ENCODE measurements at regions not wholly inside any gene's neighbourhood (a gene's known extent, or its start where the extent isn't known, plus 50 kb on each side); places are given as distances from the start of the nearest gene placed in this dataset.

DNA sequence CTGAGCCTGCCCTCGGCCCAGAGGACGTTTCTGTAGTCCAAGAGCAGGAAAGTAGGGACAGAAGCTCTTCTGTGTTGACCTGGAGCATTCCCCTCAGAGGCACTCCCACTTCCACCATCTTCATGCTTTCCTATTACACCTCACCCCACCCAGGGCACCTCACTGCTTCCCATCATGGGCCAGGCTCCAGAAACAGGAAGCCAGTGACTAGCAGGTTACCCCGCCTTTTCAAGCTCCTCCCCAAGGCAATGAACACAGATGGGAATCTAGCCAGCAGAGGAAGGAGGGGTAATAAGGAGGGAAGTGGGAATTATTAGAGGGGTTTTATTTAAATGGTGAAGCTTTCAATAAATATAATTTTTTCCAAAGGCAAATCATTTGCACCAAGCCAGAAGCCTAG, 308.8 kb upstream of the MGAT5 start:
- intact Hi-C loops (cut with DNase I; ENCODE audit: low total_unique reads) (no loop called here), in situ Hi-C loops (cut with MboI; ENCODE audit: low pct_ligation_motif_present in 1 of 4, low pct_unique_long_range_greater_than_20kb in 1 of 4, low sequenced_read_pairs in 3 of 4) (no loop called here)
- Histone ChIP-seq H3K4me1 (no peaks in the 10 kb centered on the region), H3K27me3 (no peaks in the 10 kb centered on the region), H3K4me3 (no peak overlapping the region), H3K36me3 (no peaks in the 10 kb centered on the region), H3K27ac (no peak overlapping the region), H3K9me3 (no peaks in the 10 kb centered on the region)
- TF ChIP-seq POLR2AphosphoS5 (IDR thresholded peaks at IDR 0.05): no peak
- TF ChIP-seq, protein P1, sequence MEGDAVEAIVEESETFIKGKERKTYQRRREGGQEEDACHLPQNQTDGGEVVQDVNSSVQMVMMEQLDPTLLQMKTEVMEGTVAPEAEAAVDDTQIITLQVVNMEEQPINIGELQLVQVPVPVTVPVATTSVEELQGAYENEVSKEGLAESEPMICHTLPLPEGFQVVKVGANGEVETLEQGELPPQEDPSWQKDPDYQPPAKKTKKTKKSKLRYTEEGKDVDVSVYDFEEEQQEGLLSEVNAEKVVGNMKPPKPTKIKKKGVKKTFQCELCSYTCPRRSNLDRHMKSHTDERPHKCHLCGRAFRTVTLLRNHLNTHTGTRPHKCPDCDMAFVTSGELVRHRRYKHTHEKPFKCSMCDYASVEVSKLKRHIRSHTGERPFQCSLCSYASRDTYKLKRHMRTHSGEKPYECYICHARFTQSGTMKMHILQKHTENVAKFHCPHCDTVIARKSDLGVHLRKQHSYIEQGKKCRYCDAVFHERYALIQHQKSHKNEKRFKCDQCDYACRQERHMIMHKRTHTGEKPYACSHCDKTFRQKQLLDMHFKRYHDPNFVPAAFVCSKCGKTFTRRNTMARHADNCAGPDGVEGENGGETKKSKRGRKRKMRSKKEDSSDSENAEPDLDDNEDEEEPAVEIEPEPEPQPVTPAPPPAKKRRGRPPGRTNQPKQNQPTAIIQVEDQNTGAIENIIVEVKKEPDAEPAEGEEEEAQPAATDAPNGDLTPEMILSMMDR (IDR thresholded peaks at IDR 0.05): no peak
- TF ChIP-seq POLR2A (IDR thresholded peaks at IDR 0.05): no peak
- TF ChIP-seq EP300 (IDR thresholded peaks at IDR 0.05; ENCODE audit: low read depth): no peak
- no peak for DNase-seq
- WGBS, 2 donors (ENCODE audit: low coverage in 1 of 2): 52 to 71% methylated on average over 2 to 3 of the region's 3 CpGs

DNA sequence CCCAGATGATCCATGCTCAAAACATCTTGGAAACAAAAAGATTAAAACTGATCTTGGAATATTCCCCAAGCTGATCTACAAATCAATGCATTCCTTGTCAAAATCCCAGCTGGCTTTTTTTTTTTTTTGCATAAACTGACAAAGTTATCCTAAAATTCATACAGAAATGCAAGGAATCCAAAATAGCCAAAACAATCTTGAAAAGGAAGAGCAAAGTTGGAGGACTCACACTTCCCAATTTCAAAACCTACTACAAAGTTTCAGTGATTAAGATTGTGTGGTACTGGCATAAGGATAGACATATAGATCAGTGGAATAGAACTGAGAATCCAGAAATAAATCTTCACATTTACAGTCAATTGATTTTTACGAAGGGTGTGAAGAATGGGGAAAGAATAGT, 306.8 kb upstream of the MGAT5 start:
- H3K27ac ChIP-seq: no peak overlapping the region
- no peak overlapping the region for H3K4me3 ChIP-seq
- H3K27me3 ChIP-seq: no peaks in the 10 kb centered on the region
- intact Hi-C loops (cut with DNase I; ENCODE audit: low total_unique reads): no loop called here
- no peak for TF ChIP-seq POLR2A (IDR thresholded peaks at IDR 0.05)
- TF ChIP-seq POLR2AphosphoS5 (IDR thresholded peaks at IDR 0.05): no peak
- no peak for TF ChIP-seq EP300 (IDR thresholded peaks at IDR 0.05; ENCODE audit: low read depth)
- TF ChIP-seq, protein P1 (IDR thresholded peaks at IDR 0.05): no peak
- 87 to 89% methylated on average over 1 of the region's 1 CpG for WGBS, 2 donors (ENCODE audit: low coverage in 1 of 2)
- no peak for DNase-seq
- in situ Hi-C loops (cut with MboI; ENCODE audit: low pct_ligation_motif_present in 1 of 4, low pct_unique_long_range_greater_than_20kb in 1 of 4, low sequenced_read_pairs in 3 of 4): no loop called here
- no peaks in the 10 kb centered on the region for H3K9me3 ChIP-seq
- H3K4me1 ChIP-seq: no peaks in the 10 kb centered on the region
- H3K36me3 ChIP-seq: no peaks in the 10 kb centered on the region

DNA sequence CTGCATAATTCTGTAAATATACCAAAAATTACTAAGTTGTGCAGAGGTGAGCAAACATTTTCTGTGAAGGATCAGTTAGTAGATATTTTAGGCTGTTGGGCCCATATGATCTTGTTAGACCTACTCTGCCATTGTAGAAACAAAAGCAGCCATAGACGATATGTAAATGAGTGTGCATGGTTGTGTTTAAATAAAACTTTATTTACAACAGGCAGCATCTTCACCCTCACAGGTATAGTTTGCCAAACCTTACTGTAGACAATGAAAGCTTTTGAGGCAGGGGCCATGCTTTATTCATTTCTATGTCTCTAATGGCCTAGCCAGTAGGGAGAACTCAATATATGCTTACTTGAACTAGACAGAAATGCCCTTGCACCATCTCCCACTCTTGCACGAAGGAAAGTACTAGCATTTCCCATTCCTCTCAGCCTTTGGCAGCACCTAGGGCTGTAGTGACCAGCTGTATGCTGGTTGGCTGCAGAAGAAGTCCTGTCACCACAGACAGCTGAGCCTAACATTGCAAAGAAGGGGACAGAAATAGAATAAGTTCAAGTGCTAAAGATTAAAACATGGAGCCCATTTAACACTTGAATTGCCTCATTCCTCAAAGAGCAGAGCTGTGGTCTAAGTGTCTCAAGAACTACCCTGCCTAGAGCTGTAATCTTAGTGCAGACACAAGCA, 305.1 kb upstream of the MGAT5 start:
- in situ Hi-C loops (cut with MboI; ENCODE audit: low pct_ligation_motif_present in 1 of 4, low pct_unique_long_range_greater_than_20kb in 1 of 4, low sequenced_read_pairs in 3 of 4): no loop called here
- H3K27me3 ChIP-seq: no peaks in the 10 kb centered on the region
- WGBS, 2 donors (ENCODE audit: low coverage in 1 of 2): 24 to 44% methylated on average over 1 to 2 of the region's 2 CpGs
- DNase-seq: no peak
- TF ChIP-seq POLR2A (IDR thresholded peaks at IDR 0.05): no peak
- no peak for TF ChIP-seq POLR2AphosphoS5 (IDR thresholded peaks at IDR 0.05)
- no peak for TF ChIP-seq EP300 (IDR thresholded peaks at IDR 0.05; ENCODE audit: low read depth)
- intact Hi-C loops (cut with DNase I; ENCODE audit: low total_unique reads): no loop called here
- H3K27ac ChIP-seq: no peak overlapping the region
- H3K9me3 ChIP-seq: no peaks in the 10 kb centered on the region
- H3K4me1 ChIP-seq: no peaks in the 10 kb centered on the region
- H3K4me3 ChIP-seq: no peak overlapping the region
- no peaks in the 10 kb centered on the region for H3K36me3 ChIP-seq

DNA sequence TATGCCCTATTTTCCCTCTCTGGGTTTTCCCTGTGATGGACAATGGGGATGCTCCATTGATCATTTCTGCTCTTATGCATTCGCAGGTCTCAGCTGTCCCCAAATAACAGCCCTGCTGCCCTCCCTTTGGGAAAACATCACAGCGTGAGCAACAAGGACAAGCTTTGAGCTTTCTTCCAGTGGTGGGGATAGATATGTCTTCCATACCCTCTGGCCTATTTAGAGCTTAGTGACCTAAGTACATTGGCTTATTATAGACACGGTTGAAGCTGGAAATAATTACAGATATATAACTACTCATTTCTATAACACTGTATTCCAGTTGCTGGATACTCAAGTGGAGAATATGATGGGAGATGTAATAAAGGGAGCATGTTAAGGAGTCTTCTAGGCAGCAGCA, 304.3 kb upstream of the MGAT5 start:
- no peak for DNase-seq
- Histone ChIP-seq H3K9me3 (no peaks in the 10 kb centered on the region), H3K27me3 (no peaks in the 10 kb centered on the region), H3K4me1 (no peaks in the 10 kb centered on the region), H3K4me3 (no peak overlapping the region), H3K36me3 (no peaks in the 10 kb centered on the region), H3K27ac (no peak overlapping the region)
- intact Hi-C loops (cut with DNase I; ENCODE audit: low total_unique reads): no loop called here
- TF ChIP-seq POLR2AphosphoS5 (IDR thresholded peaks at IDR 0.05) (no peak), EP300 (IDR thresholded peaks at IDR 0.05; ENCODE audit: low read depth) (no peak), POLR2A (IDR thresholded peaks at IDR 0.05) (no peak)
- TF ChIP-seq, protein P1 (IDR thresholded peaks at IDR 0.05): no peak
- in situ Hi-C loops (cut with MboI; ENCODE audit: low pct_ligation_motif_present in 1 of 4, low pct_unique_long_range_greater_than_20kb in 1 of 4, low sequenced_read_pairs in 3 of 4): no loop called here
- 82 to 94% methylated on average over 3 of the region's 3 CpGs for WGBS, 2 donors (ENCODE audit: low coverage in 1 of 2)

DNA sequence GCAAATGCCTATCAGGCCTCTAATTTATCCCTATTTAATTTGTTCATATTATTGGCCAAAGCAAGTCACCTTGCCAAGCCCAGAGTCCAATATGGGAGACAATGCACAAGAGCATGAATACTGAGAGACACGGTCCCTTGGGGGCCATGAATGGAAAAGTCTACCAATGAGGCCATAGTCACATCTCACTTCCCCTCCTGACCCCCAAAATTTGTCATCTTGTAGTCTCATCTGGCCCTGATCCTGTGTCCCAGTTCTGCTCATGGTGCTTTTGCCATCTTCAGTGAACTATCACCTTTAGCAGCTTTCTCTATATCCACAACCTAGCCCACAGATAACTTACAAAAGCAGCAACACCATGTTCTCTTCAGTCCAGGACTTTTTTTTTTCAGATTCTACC, 302.7 kb upstream of the MGAT5 start:
- no peaks in the 10 kb centered on the region for H3K36me3 ChIP-seq
- intact Hi-C loops (cut with DNase I; ENCODE audit: low total_unique reads): no loop called here
- no peaks in the 10 kb centered on the region for H3K4me1 ChIP-seq
- WGBS, 2 donors (ENCODE audit: low coverage in 1 of 2): 76% methylated on average over 1 of the region's 1 CpG; no CpG with 5 or more reads in 1 of the 2 donors
- no peak for TF ChIP-seq EP300 (IDR thresholded peaks at IDR 0.05; ENCODE audit: low read depth)
- TF ChIP-seq, protein P1 (IDR thresholded peaks at IDR 0.05): no peak
- in situ Hi-C loops (cut with MboI; ENCODE audit: low pct_ligation_motif_present in 1 of 4, low pct_unique_long_range_greater_than_20kb in 1 of 4, low sequenced_read_pairs in 3 of 4): no loop called here
- H3K4me3 ChIP-seq: no peak overlapping the region
- H3K9me3 ChIP-seq: no peaks in the 10 kb centered on the region
- H3K27ac ChIP-seq: no peak overlapping the region
- DNase-seq: no peak
- no peaks in the 10 kb centered on the region for H3K27me3 ChIP-seq
